ENCODE measurements at regions not wholly inside any gene's neighbourhood (a gene's known extent, or its start where the extent isn't known, plus 50 kb on each side); places are given as distances from the start of the nearest gene placed in this dataset.

DNA sequence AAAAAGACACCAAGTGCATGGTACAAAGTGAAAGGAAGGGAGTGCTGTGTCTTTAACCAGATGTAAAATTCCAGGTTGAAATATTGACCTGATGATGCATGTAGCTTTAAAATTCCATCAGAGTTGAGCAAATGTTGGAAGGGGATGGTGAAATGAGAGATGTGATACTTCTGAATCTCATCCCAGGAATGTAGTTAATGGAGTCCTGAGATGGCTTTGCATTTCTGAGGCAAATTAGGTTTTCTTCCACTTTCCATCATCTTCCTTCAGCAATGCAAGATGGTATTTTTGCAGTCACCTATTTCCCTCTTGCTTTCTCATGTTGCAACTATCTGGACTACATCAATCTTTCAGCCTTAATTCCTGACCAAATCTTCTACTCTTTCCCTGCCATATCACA lies 194.1 kb upstream of the MIR17HG start:
- Histone ChIP-seq H3K27ac (no peak overlapping the region), H3K9me3 (no peaks in the 10 kb centered on the region), H3K27me3 (no peaks in the 10 kb centered on the region), H3K4me1 (no peaks in the 10 kb centered on the region), H3K4me3 (no peak overlapping the region), H3K36me3 (no peaks in the 10 kb centered on the region)
- TF ChIP-seq POLR2AphosphoS5 (IDR thresholded peaks at IDR 0.05) (no peak), POLR2A (IDR thresholded peaks at IDR 0.05) (no peak), CTCF (IDR thresholded peaks at IDR 0.05) (no peak), EP300 (IDR thresholded peaks at IDR 0.05; ENCODE audit: low read depth) (no peak)
- intact Hi-C loops (cut with DNase I; ENCODE audit: low total_unique reads) (no loop called here), in situ Hi-C loops (cut with MboI; ENCODE audit: low pct_ligation_motif_present in 1 of 4, low pct_unique_long_range_greater_than_20kb in 1 of 4, low sequenced_read_pairs in 3 of 4) (no loop called here)
- no peak for DNase-seq

- H3K4me1 ChIP-seq: no peaks in the 10 kb centered on the region
- H3K4me3 ChIP-seq: no peak overlapping the region
- no peaks in the 10 kb centered on the region for H3K27me3 ChIP-seq
- DNase-seq: no peak
- 64 to 77% methylated on average over 5 to 6 of the region's 6 CpGs for WGBS, 2 donors (ENCODE audit: low coverage in 1 of 2)
- no peak overlapping the region for H3K27ac ChIP-seq
- H3K36me3 ChIP-seq: no peaks in the 10 kb centered on the region
- TF ChIP-seq EP300 (IDR thresholded peaks at IDR 0.05; ENCODE audit: low read depth): no peak
- no peak for TF ChIP-seq POLR2A (IDR thresholded peaks at IDR 0.05)
- TF ChIP-seq POLR2AphosphoS5 (IDR thresholded peaks at IDR 0.05): no peak
- no peak for TF ChIP-seq CTCF (IDR thresholded peaks at IDR 0.05)
- intact Hi-C loops (cut with DNase I; ENCODE audit: low total_unique reads) (no loop called here), in situ Hi-C loops (cut with MboI; ENCODE audit: low pct_ligation_motif_present in 1 of 4, low pct_unique_long_range_greater_than_20kb in 1 of 4, low sequenced_read_pairs in 3 of 4) (no loop called here)
- H3K9me3 ChIP-seq: no peaks in the 10 kb centered on the region
Observed at GRCh38 chr13:91154558-91155353, 192.7 kb upstream of the MIR17HG start.

- no peak for DNase-seq
- Histone ChIP-seq H3K27me3 (no peaks in the 10 kb centered on the region), H3K4me1 (no peaks in the 10 kb centered on the region), H3K36me3 (no peaks in the 10 kb centered on the region), H3K9me3 (no peaks in the 10 kb centered on the region), H3K27ac (no peak overlapping the region), H3K4me3 (no peak overlapping the region)
- no peak for TF ChIP-seq CTCF (IDR thresholded peaks at IDR 0.05)
- TF ChIP-seq POLR2A (IDR thresholded peaks at IDR 0.05): no peak
- no peak for TF ChIP-seq POLR2AphosphoS5 (IDR thresholded peaks at IDR 0.05)
- no peak for TF ChIP-seq EP300 (IDR thresholded peaks at IDR 0.05; ENCODE audit: low read depth)
- intact Hi-C loops (cut with DNase I; ENCODE audit: low total_unique reads) (no loop called here), in situ Hi-C loops (cut with MboI; ENCODE audit: low pct_ligation_motif_present in 1 of 4, low pct_unique_long_range_greater_than_20kb in 1 of 4, low sequenced_read_pairs in 3 of 4) (no loop called here)
- 36 to 53% methylated on average over 5 of the region's 5 CpGs for WGBS, 2 donors (ENCODE audit: low coverage in 1 of 2)
Observed at GRCh38 chr13:91155512-91156114, 191.9 kb upstream of the MIR17HG start.

- H3K27me3 ChIP-seq: no peaks in the 10 kb centered on the region
- no peak overlapping the region for H3K4me3 ChIP-seq
- no peak overlapping the region for H3K27ac ChIP-seq
- DNase-seq: no peak
- intact Hi-C loops (cut with DNase I; ENCODE audit: low total_unique reads) (no loop called here), in situ Hi-C loops (cut with MboI; ENCODE audit: low pct_ligation_motif_present in 1 of 4, low pct_unique_long_range_greater_than_20kb in 1 of 4, low sequenced_read_pairs in 3 of 4) (no loop called here)
- H3K9me3 ChIP-seq: no peaks in the 10 kb centered on the region
- 76 to 78% methylated on average over 4 of the region's 4 CpGs for WGBS, 2 donors (ENCODE audit: low coverage in 1 of 2)
- H3K4me1 ChIP-seq: no peaks in the 10 kb centered on the region
- no peaks in the 10 kb centered on the region for H3K36me3 ChIP-seq
- TF ChIP-seq POLR2AphosphoS5 (IDR thresholded peaks at IDR 0.05): no peak
- TF ChIP-seq POLR2A (IDR thresholded peaks at IDR 0.05): no peak
- TF ChIP-seq CTCF (IDR thresholded peaks at IDR 0.05): no peak
- TF ChIP-seq EP300 (IDR thresholded peaks at IDR 0.05; ENCODE audit: low read depth): no peak
Observed at GRCh38 chr13:91157273-91158016, 190.0 kb upstream of the MIR17HG start.
